ENCODE measurements at regions not wholly inside any gene's neighbourhood (a gene's known extent, or its start where the extent isn't known, plus 50 kb on each side); places are given as distances from the start of the nearest gene placed in this dataset.

- intact Hi-C loops (cut with DNase I): no loop called here
- no peak for DNase-seq
Observed at GRCh38 chr2:45089554-45090261, 80.5 kb upstream of the SIX2 start.

DNA sequence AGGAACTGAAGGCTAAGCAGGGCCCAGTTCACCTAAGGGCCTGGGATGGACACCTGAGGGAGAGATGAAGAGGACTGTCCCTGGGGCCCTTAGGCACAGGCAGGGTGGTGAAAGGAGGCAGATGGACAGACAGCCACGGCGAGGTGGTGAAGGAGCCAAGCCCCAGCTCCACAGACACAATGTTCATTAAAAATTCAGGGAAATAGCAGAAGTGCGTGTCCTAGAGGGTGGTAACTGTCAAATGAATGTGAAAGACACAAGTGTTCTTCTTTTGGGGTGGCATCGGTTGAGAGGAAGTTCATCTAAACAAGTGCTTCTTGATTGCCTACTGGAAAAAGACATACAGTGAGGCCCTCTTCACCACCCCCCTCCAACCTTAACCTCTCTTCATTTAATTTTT, 76.2 kb upstream of the SIX2 start:
- intact Hi-C loops (cut with DNase I): no loop called here
- no peak for DNase-seq

DNA sequence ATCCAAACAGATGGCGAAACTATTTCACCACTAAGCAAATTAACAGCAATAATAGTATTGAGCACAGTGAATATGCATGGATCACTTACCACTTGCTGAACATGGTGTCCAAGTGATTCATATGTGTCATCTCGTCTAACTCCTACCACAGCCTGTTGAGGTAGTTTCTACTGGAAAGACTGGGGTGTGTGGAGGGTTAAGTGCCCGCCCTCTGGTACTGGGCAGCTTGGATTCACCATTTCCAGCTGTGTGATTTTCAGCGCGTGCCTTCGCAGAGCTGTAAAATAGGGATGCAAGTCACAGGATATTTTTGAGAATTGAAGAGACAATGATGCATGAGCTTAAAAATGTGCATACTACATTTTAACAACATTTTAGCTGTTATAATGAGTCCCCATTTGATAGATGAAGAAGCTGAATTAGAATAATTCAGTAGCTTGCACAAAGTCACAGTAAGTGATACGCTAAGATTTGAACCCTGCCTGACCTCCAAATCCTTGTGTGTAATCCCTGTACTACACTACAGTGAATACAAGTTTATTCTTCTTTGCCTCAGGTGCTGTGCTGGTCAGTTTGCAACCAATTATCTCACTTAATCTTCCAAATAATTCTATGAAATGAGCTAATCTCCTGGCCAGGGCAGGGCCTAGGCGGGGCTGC, 75.2 kb upstream of the SIX2 start:
- intact Hi-C loops (cut with DNase I): no loop called here
- DNase-seq: no peak

- intact Hi-C loops (cut with DNase I): no loop called here
- DNase-seq: no peak
Observed at GRCh38 chr2:45083175-45083574, 73.9 kb upstream of the SIX2 start.

DNA sequence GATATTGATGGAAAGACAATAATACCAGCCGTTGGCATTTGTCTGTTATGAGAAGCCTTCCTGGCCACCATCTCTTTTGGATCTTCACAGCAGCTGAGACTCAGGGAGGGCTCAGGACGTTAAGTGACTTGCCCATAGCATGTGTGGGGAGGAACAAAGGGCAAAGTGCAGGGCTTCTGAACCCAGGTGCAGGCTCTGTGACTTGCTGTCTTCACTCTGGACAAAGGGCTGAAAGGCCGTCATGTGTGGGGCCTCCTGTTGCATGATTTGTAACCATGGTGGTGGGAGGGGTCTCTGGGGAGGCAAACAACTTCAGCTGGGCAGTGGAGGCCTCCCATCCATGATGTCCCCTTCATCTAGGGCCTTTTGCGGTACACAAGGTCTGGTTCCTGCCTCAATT, 65.5 kb upstream of the SIX2 start:
- DNase-seq: no peak
- intact Hi-C loops (cut with DNase I): no loop called here

DNA sequence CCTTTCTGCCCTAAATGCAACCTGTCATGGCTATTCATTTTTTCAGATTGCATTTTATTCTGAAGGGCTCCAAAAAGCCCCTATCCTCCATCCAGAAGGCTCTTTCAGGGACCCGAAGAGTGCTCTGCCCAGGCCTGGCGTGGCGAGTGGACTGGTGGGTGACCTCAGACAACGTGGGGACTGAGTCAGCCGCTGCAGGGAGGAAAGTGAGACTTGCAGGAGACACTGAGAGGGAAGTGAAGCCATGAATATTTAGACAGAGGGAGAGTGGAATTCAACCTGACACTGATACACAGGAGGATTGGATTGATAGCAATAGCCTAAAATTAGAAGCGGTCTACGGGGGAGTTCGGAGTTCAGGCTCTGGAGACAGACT, 63.6 kb upstream of the SIX2 start:
- intact Hi-C loops (cut with DNase I): no loop called here
- DNase-seq: no peak

DNA sequence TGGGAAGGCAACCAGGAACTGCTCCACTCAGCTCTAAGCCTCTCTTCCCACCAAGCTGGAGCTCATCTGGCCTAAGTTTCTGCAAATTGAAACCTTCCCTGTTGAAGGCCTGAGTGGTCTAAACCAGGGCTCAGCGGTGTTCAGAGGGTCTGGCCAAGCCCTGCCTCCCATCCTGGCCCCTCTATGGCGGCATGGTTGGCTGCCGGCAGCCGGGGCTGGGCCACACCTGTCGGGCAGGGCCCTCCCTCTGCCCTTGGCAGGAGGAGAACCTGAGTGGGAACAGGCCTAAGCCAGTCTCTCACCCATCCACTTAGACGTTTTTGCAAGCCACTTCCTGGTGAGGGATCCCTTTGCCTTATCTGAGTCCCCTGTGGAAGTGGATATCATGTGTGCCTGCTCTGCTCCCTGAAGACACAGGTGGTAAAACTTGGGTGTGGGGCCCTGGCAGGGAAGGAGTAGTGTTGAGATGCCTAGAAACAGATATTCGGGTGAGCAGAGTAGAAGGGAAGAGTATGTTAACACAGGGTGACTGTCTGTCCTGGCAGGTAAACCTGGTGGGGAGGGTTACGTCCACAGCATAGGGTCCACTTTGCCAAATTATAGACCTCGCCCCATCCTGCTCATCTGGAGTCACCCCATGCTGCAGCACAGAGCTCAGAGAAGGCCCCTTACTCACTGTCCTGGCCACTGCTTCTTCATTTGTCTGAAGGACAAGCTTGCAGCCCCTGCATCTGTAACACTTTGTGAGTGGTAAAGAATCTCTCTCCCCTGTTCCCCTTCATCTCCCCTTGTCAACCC, 63.0 kb upstream of the SIX2 start:
- DNase-seq: no peak
- intact Hi-C loops (cut with DNase I): no loop called here

DNA sequence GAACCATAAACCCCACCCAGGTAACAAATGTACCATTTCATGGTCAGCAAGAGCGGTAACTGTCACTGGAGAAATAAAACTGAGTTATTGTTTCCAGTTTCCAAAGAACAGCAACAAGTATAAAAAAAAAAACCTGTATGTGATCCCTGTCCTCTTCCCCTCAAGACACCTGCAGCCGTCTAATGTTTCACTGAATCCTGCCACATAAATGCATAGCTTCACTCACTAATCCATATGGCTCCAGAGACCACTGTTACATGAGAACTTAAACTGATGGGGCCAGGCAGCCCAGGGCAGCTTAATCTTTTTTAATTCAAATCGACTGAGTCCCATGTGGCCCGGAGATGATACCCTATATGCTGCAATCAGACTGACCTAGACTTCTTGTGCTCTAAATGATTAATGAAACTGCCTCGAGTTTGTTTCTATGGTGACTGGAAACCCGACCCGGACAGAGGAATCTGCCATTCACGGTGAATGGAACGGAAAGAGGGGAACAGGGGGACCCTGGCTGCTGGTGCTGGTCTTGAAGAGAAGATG, 60.9 kb upstream of the SIX2 start:
- intact Hi-C loops (cut with DNase I): no loop called here
- DNase-seq: no peak

- no peak for DNase-seq
- intact Hi-C loops (cut with DNase I): no loop called here
Observed at GRCh38 chr2:45069684-45070083, 60.4 kb upstream of the SIX2 start.

- DNase-seq: no peak
- intact Hi-C loops (cut with DNase I): no loop called here
Observed at GRCh38 chr2:45068571-45069140, 59.4 kb upstream of the SIX2 start.

- DNase-seq: no peak
- intact Hi-C loops (cut with DNase I): no loop called here
Observed at GRCh38 chr2:45067859-45068570, 58.8 kb upstream of the SIX2 start.

Measured in posterior cingulate gyrus (tissue), 11 donors.